OCI-LY1 (cell line): ENCODE measurements at regions not wholly inside any gene's neighbourhood (a gene's known extent, or its start where the extent isn't known, plus 50 kb on each side); places are given as distances from the start of the nearest gene placed in this dataset.
"Not testable (repeated sequence)": the region's sequence is repeated elsewhere in the genome, so short reads cannot be mapped to it uniquely, and the experiment has no call there.

Experiments used
- H2AFZ ChIP-seq: fragments of 200-600 bp; sonication (generic), shearing (Covaris generic); 2 replicates; pipeline ENCODE4 v1.6.0; 2014; ENCODE audit warnings: antibody characterized with exemption, mild to moderate bottlenecking, low read length
- H3F3A ChIP-seq: fragments of 200-600 bp; sonication (generic), shearing (Covaris generic); 2 replicates; pipeline ENCODE4 v1.6.0; 2014; ENCODE audit warnings: mild to moderate bottlenecking, antibody characterized with exemption, low read length, moderate library complexity; ENCODE audit not compliant: insufficient read depth
- H3K27ac ChIP-seq: fragments of 200-600 bp; sonication (generic); 2 replicates; pipeline ENCODE4 v1.5.1; 2014; ENCODE audit warnings: low read length, mixed run types, mild to moderate bottlenecking, low read depth; ENCODE audit not compliant: poor library complexity, severe bottlenecking
- H3K27me3 ChIP-seq: fragments of 200-600 bp; sonication (generic); 2 replicates; pipeline ENCODE4 v1.6.0; 2014; ENCODE audit warnings: antibody characterized with exemption, mild to moderate bottlenecking, low read length, moderate library complexity; ENCODE audit not compliant: insufficient read depth
- H3K36me3 ChIP-seq: fragments of 200-600 bp; sonication (generic); 2 replicates; pipeline ENCODE4 v1.6.1; 2014; ENCODE audit warnings: mild to moderate bottlenecking, antibody characterized with exemption, low read length, moderate library complexity, mixed read lengths; ENCODE audit not compliant: insufficient read depth
- H3K4me1 ChIP-seq: fragments of 200-600 bp; sonication (generic); 2 replicates; pipeline ENCODE4 v1.5.1; 2014; ENCODE audit warnings: mild to moderate bottlenecking, low read length, moderate library complexity; ENCODE audit not compliant: insufficient read depth, severe bottlenecking
- H3K4me2 ChIP-seq: fragments of 200-600 bp; sonication (generic), shearing (Covaris generic); 2 replicates; pipeline ENCODE4 v1.6.1; 2014; ENCODE audit warnings: low read length
- H3K4me3 ChIP-seq: fragments of 200-600 bp; sonication (generic); 2 replicates; pipeline ENCODE4 v1.5.1; 2014; ENCODE audit warnings: low read length, low read depth, mild to moderate bottlenecking, mixed read lengths; ENCODE audit not compliant: poor library complexity, severe bottlenecking
- H3K79me2 ChIP-seq: fragments of 200-600 bp; shearing (Covaris generic); 2 replicates; pipeline ENCODE4 v1.6.1; 2016; ENCODE audit warnings: mixed run types, low read length, mixed read lengths; ENCODE audit not compliant: insufficient read depth
- H3K9ac ChIP-seq: fragments of 200-600 bp; sonication (generic), shearing (Covaris generic); 2 replicates; pipeline ENCODE4 v1.6.1; 2014; ENCODE audit warnings: mild to moderate bottlenecking, low read length, mixed read lengths
- H3K9me2 ChIP-seq: fragments of 200-600 bp; sonication (generic), shearing (Covaris generic); 2 replicates; pipeline ENCODE4 v1.6.1; 2014; ENCODE audit warnings: low read depth, mild to moderate bottlenecking, low read length, mixed read lengths
- H3K9me3 ChIP-seq: fragments of 200-600 bp; shearing (Covaris generic); 2 replicates; pipeline ENCODE4 v1.6.1; 2014; ENCODE audit warnings: low read length, mixed read lengths
- H4K20me1 ChIP-seq: fragments of 200-600 bp; sonication (generic), shearing (Covaris generic); 2 replicates; pipeline ENCODE4 v1.6.0; 2016; ENCODE audit warnings: mild to moderate bottlenecking, low read length; ENCODE audit not compliant: insufficient read depth
- EZH2 ChIP-seq: fragments of 200-600 bp; sonication (generic), shearing (Covaris generic); IDR thresholded peaks from 2 replicates; pipeline ENCODE4 v1.8.0; 2017; ENCODE audit warnings: borderline replicate concordance, mixed run types, mild to moderate bottlenecking, antibody characterized with exemption, low read length, moderate library complexity, mixed read lengths
- TF ChIP-seq, protein P1 (sequence below): fragments of 200-600 bp; sonication (generic), shearing (Covaris generic); IDR thresholded peaks from 2 replicates; pipeline ENCODE4 v1.5.1; 2017; ENCODE audit warnings: mild to moderate bottlenecking, antibody characterized with exemption, low read length, moderate library complexity, mixed read lengths

GRCh38 chr5:29462241-29462640, 1731.2 kb upstream of the CDH6 start:
- H3F3A ChIP-seq, result no peaks in the 10 kb centered on the region
- no peaks in the 10 kb centered on the region for H3K27me3 ChIP-seq
- no peaks in the 10 kb centered on the region for H4K20me1 ChIP-seq
- H3K4me1 ChIP-seq, result no peaks in the 10 kb centered on the region
- no peaks in the 10 kb centered on the region for H3K9me3 ChIP-seq
- H3K27ac ChIP-seq, result no peak overlapping the region
- no peaks in the 10 kb centered on the region for H3K36me3 ChIP-seq
- no peak for TF ChIP-seq EZH2
- TF ChIP-seq, protein P1, sequence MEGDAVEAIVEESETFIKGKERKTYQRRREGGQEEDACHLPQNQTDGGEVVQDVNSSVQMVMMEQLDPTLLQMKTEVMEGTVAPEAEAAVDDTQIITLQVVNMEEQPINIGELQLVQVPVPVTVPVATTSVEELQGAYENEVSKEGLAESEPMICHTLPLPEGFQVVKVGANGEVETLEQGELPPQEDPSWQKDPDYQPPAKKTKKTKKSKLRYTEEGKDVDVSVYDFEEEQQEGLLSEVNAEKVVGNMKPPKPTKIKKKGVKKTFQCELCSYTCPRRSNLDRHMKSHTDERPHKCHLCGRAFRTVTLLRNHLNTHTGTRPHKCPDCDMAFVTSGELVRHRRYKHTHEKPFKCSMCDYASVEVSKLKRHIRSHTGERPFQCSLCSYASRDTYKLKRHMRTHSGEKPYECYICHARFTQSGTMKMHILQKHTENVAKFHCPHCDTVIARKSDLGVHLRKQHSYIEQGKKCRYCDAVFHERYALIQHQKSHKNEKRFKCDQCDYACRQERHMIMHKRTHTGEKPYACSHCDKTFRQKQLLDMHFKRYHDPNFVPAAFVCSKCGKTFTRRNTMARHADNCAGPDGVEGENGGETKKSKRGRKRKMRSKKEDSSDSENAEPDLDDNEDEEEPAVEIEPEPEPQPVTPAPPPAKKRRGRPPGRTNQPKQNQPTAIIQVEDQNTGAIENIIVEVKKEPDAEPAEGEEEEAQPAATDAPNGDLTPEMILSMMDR, result no peak
- H3K4me3 ChIP-seq, result no peak overlapping the region
- H2AFZ ChIP-seq, result no peak overlapping the region
- H3K9me2 ChIP-seq, result no peaks in the 10 kb centered on the region
- H3K4me2 ChIP-seq, result no peak overlapping the region
- H3K79me2 ChIP-seq, result no peaks in the 10 kb centered on the region
- H3K9ac ChIP-seq, result no peak overlapping the region

DNA sequence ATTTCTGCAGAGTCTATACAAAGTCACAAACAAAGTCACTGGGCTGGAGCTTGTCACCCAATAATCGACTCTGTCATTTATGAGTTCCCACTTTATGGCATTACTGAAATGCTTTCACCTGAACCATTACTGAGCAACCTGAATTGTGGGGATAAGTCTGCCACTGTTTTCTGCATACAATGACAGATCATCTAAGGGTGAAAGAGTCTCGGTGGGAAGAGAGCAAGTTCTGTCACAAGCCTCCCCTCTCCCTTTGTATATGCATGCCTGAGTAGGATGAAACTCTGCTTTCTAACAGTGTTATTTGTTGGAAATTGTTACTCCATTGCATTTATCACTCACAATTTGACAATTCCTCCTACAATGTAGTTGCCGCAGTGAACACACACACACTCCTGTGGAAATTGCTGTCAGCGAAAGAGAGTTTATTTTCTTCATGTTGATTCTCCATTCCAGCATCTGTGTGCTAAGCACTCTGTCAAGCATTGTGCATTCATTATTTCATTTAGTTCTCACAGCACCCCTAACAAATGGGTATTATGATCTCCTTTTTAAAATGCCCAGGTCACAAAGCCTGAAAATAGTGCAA, 1732.4 kb upstream of the CDH6 start:
- H3K4me2 ChIP-seq, result no peak overlapping the region
- no peak overlapping the region for H2AFZ ChIP-seq
- H3K4me3 ChIP-seq, result no peak overlapping the region
- no peaks in the 10 kb centered on the region for H3K27me3 ChIP-seq
- no peaks in the 10 kb centered on the region for H3F3A ChIP-seq
- H3K79me2 ChIP-seq, result no peaks in the 10 kb centered on the region
- H3K9ac ChIP-seq, result no peak overlapping the region
- H3K27ac ChIP-seq, result no peak overlapping the region
- H3K9me2 ChIP-seq, result no peaks in the 10 kb centered on the region
- no peaks in the 10 kb centered on the region for H3K4me1 ChIP-seq
- no peaks in the 10 kb centered on the region for H3K9me3 ChIP-seq
- H4K20me1 ChIP-seq, result no peaks in the 10 kb centered on the region
- TF ChIP-seq, protein P1, result no peak
- no peaks in the 10 kb centered on the region for H3K36me3 ChIP-seq

- H3K9me2 ChIP-seq, H4K20me1 ChIP-seq, H3K27me3 ChIP-seq, H3K9me3 ChIP-seq, H3K36me3 ChIP-seq, H3K9ac ChIP-seq, H3K79me2 ChIP-seq, H3K4me3 ChIP-seq, H2AFZ ChIP-seq, H3K27ac ChIP-seq, H3F3A ChIP-seq, H3K4me1 ChIP-seq, H3K4me2 ChIP-seq: not testable (repeated sequence)
These were observed 1742.5 kb upstream of the CDH6 start for GRCh38 chr5:29451004-29451403.

GRCh38 chr5:29414681-29415080, 1778.8 kb upstream of the CDH6 start:
- H4K20me1 ChIP-seq, result no peaks in the 10 kb centered on the region
- no peak overlapping the region for H3K4me2 ChIP-seq
- H3K79me2 ChIP-seq, result no peaks in the 10 kb centered on the region
- no peaks in the 10 kb centered on the region for H3F3A ChIP-seq
- TF ChIP-seq, protein P1, result no peak
- no peak for TF ChIP-seq EZH2
- no peak overlapping the region for H3K9ac ChIP-seq
- no peak overlapping the region for H2AFZ ChIP-seq
- H3K9me2 ChIP-seq, result no peaks in the 10 kb centered on the region
- no peaks in the 10 kb centered on the region for H3K4me1 ChIP-seq
- no peaks in the 10 kb centered on the region for H3K36me3 ChIP-seq
- no peaks in the 10 kb centered on the region for H3K27me3 ChIP-seq
- no peaks in the 10 kb centered on the region for H3K9me3 ChIP-seq
- H3K27ac ChIP-seq, result no peak overlapping the region
- H3K4me3 ChIP-seq, result no peak overlapping the region
